T-helper 1 cell (primary cell): ENCODE measurements at regions not wholly inside any gene's neighbourhood (a gene's known extent, or its start where the extent isn't known, plus 50 kb on each side); places are given as distances from the start of the nearest gene placed in this dataset.

Experiments used
- DNase-seq, 5 donors: peaks; one replicate each; pipeline ENCODE4 v3.0.0-alpha.2; 2012 to 2020

DNA sequence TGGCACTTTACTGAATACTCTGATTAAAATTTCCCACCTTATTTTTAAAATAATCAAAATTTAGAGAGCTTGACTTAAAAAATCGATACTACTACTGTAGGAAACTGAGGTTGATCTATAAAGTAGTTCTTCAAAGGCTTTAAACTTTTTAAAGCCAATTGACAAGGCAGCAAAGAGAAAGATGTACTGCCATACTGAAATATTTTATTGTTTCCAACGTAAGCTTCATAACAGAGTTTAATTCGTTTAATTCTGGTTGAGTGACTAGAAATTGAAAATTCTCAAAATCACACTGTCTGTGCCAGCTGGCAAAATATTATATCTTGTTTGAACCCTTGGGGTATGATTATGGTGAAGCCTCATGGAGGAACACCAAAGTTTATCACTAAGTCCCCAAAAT is 207.6 kb downstream of the UNC5CL start:
- no peak for DNase-seq

DNA sequence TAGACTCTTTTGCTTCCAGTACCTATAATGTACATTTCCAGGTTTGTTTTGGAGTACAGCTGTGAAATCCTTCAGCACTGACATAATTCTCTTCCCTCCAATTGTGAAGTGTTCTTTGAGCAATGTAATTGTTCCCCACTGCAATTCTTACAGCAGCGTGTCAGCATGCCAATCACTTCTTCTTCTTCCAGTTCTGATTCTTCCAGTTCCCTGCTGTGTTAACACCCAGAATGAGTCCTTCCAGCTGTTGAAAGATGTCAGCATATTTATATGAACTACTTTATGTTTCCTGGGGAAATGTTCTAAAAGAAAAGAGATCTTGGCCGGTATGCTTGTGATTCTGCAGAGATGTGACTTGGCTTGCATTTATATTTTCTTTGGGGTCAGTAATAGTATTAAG is 213.9 kb downstream of the UNC5CL start:
- no peak for DNase-seq

DNA sequence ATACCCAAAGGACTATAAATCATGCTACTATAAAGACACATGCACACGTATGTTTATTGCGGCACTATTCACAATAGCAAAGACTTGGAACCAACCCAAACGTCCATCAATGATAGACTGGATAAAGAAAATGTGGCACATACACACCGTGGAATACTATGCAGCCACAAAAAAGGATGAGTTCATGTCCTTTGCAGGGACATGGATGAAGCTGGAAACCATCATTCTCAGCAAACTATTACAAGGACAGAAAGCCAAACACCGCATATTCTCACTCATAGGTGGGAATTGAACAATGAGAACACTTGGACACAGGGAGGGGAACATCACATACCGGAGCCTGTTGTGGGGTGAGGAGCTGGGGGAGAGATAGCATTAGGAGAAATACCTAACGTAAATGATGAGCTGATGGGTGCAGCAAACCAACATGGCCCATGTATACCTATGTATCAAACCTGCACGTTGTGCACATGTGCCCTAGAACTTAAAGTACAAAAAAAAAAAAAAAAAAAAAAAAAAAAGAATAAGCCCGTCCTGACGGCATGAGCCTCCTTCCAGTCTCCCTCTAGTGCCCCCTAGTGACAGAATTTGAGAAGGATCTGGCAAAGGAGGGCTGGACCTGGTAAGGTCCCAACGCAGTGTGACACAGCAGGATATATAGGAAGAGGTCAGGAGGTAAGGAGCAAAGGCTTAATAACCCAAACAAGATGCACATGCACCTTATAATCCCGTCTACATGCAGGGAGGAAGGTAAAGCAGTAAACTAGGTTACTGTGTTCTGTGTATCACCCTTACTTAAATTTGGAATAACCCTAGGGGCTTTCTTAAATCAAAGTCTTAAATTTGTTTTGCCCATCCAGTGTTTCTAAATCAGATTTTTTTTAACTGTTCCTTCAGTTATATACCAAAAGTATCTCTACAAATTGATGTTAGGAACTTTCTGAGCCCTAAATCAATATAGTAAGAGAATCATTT is 214.8 kb downstream of the UNC5CL start:
- peak in 1 of 5 donors; percentile 33 for DNase-seq

DNA sequence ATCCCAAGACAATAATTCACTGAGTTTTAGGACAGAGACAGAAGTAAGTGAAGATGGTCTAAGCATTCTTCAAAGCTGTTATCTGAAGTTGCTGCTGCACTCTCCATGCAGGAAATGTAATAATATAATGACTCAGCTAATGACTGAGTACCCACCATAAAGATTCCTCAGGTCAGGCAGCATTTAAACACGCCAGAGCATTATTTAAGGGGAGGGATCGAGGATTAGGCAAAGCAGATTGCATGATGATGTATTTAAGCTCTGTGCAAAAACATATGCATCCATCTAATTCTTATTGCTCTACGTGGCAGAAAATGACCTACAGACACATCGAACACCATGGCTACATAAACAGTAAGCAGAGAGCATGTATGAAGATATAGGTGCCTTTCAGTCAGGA is 216.4 kb downstream of the UNC5CL start:
- DNase-seq: no peak

DNA sequence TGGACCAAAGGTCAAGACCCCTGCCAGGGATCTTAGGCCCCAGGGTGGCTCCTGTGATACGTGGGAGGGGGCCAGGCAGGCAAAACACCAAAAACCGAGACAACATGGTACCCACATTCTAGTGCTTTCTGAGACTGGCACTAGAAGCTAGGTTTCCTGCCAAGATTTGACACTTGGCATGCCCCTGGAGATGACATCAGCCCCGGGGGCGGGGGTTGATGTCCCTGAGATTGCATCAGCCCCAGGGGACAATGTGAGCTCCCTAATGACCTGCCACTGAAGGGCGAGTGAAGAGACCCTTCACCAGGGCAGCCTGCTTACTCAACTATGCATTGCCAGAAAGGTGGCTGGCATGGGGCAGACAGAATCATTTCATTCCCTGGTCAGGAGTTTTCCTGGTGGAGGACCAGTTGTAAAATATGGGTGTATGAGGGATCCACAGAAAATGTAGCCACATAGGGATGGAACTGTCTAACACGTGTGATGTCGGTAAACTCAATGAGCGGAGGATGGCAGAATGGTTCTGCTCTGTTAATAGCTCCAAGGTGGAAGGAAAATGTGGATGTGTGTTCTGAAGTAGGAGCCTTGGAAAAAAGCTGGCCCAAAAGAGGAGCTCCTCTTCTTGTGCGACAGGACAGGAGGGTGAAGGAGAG is 219.7 kb downstream of the UNC5CL start:
- no peak for DNase-seq

DNA sequence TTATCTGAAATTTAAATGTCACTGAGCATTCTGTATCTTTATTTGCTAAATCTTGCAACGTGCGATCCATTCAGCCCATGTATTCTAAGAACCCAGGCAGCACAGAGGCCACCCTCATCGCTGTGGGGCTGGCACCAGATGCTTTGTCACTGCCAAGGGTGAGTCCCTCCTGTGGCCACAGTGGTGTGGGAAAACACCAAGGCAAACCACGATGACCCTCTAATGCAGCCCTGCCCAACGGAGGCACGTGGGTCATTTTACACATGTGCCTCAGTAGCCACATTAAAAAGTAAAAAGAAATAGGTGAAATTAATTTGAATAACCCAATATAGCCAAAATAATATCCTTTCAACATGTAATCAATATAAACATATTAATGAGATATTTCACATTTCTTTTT is 221.7 kb downstream of the UNC5CL start:
- DNase-seq: no peak

DNA sequence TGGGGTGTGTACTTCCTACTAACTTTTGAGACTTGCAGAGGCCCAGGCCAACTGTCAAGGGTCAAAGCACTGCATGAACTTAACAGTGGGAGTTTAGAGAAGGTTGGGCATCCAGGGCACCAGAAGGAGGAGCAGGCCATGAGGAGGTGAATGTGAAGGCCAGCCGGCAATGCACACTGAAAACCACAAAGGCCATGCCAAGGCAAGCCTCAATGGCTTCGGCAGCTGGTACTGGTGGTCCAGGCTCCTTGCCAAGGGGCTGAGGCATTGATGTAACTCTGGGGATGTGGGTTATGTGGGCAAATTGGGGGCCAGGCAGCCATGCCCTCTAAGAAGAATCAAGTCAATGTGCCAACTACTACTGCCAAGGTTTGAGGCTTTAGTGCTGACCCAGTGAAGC is 222.4 kb downstream of the UNC5CL start:
- no peak for DNase-seq

DNA sequence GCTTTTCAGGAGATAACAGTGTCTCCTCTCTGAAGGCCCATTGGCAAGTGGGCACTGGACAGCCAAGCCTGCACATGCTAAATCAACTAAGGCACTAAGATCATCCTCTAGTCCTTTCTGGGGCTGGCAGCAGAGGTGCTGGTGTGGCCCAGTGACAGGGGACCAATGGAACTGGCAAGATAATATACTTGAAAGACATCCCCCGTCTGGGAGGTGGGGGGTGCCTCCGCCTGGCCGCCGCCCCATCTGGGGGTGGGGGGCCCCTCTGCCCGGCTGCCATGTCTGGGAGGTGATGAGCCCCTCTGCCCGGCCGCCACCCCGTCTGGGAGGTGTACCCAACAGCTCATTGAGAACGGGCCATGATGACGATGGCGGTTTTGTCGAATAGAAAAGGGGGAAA is 223.3 kb downstream of the UNC5CL start:
- DNase-seq: no peak

DNA sequence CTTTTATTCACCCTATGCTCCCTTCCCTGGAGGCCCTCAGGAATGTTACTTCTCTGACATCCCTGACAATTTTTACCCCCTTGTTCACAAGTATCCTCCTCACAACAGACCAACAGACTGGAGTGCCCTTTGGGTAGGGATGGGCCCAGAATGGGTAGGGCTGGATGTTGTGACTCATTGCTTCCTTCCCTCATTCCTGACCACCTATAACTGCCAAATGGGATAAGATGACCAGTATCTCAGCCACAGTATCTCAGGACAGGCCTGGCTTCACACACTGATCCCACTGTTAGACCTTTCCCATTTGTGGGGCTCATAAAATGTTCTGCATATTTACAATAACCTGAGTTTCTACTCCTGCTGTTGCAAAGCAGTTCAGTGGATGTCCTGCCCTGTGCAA is 223.0 kb upstream of the LRFN2 start:
- no peak for DNase-seq

DNA sequence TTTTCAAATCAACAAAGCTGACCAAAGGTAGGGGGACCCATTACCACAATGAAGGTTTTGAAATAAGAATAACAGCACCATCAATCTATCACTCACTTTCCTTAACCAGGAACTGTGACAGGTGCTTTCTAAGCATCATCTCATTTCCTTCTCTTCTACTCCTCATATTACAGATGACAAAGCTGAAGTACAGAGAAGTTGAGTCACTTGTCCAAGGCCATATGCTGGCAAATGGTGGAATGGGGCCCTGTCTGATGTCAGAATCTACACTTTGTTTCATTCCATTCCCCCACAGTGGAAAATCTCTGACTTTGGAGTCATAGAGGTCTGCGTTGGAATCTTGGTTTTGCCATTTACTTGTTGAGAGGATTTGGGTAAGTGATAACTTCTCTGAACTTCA is 222.5 kb upstream of the LRFN2 start:
- no peak for DNase-seq

DNA sequence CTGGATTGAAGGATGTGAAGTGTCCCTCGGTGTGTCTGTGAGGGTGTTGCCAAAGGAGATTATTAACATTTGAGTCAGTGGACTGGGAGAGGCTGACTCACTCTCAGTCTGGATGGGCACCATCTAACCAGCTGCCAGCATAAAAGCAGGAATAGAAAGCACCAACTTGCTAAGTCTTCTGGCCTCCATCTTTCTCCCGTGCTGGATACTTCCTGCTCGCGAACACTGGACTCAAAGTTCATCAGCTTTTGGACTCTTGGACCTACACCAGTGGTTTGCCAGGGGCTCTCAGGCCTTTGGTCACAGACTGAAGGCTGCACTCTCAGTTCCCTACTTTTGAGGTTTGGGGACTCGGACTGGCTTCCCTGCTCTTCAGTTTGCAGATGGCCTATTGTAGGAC is 220.3 kb upstream of the LRFN2 start:
- DNase-seq: no peak

DNA sequence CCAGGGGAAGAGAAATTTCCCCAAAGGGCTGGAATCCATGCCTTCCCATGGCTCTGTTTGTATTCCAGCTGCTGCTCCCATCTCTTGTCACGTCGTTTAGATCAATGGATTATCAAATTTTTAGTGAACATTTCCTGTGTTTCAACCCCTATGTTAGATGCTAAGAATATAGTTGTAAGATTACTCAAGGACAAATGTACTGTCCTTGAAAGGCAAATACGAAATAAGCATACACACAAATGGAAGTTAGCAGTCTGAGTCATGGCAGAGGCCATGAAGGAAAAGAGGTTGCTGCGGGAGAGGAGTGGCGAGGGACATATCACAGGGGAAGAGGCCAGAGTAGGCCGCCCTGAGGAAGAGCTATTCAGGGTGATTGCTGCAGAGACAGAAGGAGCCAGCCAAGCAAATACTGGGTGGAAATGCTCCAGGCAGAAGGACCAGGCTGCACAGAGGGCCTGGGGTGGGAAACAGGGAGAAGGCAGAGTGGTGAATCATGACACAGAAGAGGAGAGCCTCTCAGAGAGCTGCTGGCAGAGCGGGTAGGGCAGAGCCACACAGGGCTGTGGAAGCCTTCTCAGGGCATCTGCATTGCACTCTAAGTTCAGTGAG is 219.2 kb upstream of the LRFN2 start:
- no peak for DNase-seq

DNA sequence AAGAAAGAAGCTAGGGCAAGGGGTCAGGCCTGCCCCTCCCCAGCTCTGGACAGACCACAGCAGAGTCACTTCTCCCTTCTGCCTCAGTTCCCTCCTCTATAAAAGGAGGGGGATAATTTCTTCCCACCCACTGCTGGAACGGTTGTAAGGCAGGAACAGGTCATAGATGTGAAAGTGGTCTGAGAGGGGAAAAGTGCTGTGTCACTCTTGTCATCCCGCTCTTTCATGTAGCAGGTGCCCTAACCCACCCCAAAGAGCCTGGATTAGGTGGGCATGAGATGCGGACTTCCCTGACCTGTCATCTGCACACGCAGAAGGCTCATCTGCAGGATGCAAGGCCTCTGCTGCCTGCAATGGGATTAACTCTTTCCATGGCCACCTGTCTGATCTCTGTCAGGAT is 218.2 kb upstream of the LRFN2 start:
- DNase-seq: no peak

DNA sequence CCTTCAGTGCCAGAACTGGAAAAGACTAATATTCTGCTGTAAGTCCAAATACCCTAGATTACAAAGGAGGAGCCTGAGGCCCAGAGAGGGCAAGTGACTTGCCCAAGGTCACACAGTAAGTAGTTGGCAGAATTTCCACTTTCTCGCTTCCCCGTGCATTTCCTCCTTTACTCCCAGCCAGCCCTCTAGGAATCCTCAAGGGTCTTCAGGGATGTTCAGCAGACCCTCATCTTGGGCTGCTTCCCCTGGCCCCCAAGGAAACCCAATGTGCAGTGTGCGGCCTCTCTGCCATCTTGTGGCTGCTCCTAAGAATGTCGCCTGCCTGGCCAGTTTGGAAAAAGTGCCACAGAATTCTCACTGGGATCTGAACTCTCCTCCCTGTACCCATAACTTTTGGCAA is 217.7 kb upstream of the LRFN2 start:
- no peak for DNase-seq

DNA sequence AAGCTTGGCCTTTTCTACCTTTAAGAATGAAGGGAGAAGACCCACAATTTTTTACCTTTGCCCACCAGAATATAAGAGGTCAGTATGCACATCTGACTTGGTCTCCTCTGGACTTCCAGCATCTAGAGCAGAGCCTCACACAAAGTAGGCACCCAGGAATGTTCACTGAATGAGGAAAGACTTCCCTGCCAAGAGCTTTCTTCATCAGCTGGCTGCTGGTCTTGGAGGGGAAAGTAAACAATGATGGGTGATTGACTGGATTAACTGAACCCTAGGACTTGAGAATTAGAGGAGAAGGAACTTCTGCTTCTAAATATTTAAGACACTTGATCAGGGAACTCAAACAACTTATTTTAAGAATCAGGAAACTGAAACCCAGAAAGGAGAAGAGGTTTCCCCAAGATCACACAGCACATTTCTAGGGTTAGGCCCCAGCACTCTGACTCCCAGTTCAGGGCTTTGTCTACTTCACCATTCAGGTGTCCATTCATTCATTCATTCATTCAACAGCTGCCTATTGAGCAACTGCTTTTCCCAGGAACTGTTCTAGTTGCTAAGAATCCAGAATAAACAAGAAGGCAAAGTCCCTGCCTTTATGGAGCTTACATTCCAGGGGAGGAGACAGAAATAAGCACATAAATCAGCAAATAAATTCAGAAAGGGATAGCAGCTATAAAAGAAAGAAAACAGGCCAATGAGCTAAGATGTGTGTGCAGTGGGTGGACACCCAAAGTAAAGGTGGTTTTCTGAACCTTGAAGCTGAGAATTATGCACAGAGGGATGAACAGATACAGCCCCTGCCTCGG is 216.9 kb upstream of the LRFN2 start:
- DNase-seq: no peak

DNA sequence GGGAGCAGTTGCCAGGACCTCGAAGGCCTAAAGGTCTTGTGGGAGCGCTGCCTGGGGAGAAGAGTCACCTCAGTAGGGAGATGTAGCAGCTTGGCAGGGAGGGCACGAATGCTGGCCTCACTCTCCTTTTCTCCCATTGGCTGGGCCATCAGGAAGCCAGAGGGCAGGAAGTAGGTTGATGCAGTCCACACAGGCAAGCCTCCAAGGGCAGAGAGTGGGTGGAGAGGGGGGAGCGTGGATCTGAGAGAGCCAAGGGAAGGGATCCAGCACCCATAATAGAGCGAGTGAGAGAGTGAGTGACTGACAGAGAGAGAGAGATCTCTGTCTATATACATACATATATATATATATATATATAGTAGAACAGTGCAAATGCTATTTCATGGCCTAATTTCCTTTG is 215.3 kb upstream of the LRFN2 start:
- no peak for DNase-seq

DNA sequence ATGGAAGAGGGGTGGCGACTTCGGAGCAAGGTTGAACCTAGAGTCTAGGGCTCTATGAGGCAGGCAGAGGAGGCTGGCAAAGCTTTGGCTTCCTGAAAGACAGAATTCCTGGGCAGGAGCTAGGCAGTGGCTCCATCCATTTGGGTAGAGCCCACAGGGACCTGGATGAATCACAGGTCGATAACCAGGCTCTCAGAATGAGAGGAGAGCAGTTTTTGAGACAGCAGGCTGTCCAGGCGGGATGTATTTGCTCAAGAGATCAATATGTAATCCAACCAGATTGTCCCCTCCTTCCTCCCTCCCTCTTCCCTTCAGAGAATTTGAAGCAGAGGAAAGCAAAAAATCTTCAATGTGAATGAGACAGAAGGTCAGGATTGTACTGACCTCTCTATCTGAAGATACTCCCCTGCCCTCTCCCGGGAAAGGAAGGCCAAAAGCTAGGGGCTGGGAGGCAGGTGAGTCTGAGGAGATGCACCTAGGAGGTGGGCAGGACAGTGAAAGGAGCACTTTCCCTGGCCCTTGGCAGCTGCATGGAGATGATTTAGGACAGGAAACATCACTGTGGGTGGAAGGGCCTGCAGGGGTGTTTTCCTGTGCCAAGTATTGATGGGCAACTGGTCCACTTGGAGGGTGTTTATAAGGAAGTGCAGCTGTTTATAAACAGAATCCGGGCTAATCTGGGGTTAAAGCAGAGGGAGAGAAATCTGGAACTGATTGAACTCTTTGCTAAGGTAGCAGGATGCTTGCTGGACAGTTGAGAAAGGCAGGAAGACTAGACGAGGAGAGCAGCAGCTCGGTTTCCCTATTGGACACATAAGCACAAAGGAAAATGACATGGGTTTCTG is 212.4 kb upstream of the LRFN2 start:
- no peak for DNase-seq

DNA sequence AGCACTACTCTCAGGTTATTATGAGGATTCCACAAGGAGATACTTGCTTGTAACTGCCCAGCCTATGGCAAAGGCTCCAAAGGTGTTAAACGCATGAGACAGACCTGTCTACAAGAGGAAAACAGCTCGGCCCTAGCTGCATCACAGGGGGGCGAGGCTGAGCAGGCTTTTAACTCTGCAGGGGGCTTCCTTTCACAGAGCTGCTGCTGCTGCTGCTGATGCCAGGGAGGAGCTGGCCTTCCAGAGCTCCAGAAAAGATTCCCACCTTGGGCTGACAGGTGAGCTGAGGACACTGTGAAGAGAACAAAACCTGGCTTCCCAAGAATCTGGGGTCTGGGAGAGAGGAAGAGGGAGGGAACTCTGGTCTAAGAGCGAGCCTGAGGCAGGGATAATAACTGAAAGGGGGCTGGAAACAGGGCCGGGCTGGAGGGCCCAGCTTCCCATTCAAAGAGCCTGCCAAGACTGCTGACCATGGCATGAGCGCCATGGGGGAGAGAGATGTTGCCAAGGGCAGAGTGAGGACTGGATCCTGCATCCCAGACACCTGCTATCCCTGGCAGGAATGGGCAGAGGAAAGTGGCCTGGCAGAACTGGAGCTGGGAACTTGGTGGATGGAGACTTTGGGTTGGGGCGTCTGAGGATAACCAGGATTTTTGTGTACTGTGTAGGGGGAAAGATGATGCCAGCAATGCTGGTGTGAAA is 211.1 kb upstream of the LRFN2 start:
- DNase-seq: no peak

DNA sequence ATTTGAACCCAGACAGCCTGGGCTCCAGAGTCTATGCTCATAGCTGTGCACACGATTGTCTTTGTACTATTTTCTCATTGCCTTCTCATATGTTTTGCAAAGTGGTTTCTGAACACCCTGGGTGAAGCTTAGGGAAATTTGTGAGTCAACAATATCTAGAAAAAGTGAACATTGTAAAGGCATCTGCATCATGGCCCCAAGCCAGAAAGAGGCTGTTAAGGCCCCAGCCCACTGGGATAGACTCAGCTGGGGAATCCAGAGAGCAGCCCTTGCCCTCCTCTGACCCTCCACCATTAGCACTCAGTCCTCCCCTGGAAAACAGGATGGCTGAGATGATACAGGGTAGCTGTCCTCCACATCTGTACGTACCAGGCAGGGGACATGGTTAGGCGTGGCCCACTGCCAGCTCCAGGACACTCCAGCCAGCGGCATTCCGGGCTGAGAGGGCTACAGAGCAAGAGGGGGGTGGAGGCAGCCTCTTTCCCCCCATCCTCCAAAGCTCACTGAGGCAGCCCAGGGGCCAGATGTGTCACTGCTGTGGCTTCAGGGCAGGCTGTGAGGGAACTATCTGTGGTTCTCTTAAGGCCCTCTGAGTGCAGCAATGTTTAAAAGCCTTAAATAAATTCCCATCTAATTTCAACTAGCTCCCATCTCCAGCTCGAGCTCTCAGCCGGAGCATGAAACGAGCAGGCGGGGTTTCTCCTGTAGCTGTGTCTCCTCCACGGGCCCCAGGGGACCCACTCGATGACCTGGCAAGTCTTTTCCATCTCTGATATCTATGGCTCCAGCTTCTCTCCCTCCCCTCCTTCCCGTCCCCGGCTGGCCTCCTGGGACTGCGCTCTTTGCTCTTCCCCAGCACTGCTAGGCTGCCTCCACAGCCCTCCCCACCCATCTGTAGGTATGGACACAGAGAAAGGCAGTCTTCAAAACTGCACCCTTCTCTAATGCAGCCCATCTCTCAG is 209.4 kb upstream of the LRFN2 start:
- DNase-seq: no peak

DNA sequence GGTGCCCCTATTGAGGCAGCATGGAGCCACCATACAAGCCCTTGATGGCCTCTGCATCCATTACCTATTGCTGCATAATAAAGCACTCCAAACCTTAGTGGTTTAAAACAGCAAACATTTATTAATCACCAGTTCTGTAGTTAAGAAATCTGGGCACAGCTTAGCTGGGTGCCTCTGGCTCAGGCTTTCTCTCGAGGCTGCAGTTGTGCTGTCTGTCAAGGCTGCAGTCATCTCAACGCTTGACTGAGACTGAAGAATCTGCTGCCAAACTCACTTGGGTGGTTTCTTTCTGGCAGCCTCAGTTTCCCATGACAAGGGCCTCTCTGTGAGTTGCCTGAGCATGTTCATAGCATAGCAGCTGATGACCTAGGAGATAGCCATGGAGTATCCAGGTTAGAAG is 207.4 kb upstream of the LRFN2 start:
- DNase-seq: no peak
